K562 (cell line): ENCODE measurements at regions not wholly inside any gene's neighbourhood (a gene's known extent, or its start where the extent isn't known, plus 50 kb on each side); places are given as distances from the start of the nearest gene placed in this dataset.

Source experiments
- CTCF ChIP-seq, 3 experiments: IDR thresholded peaks in 2 of 3; conservative IDR thresholded peaks in 1 of 3; 2 replicates each; pipeline ENCODE4 v1.5.1; 2011 to 2012; ENCODE audit warnings: low read length in 3 of 3, mild to moderate bottlenecking in 3 of 3, control low read depth in 2 of 3, improper control_type of control experiment in 1 of 3, inconsistent platforms in 1 of 3, low read depth in 1 of 3, mixed read lengths in 1 of 3, moderate library complexity in 1 of 3; ENCODE audit not compliant: insufficient read depth in 2 of 3
- RERE ChIP-seq: sonication (generic); formaldehyde crosslinking; IDR thresholded peaks from 2 replicates; pipeline ENCODE4 v1.8.0; 2023; ENCODE audit warnings: missing genetic modification reagents, mild to moderate bottlenecking, borderline replicate concordance

GRCh38 chr2:142536492-142536891 lies 341.0 kb upstream of the KYNU start:
- no peak for TF ChIP-seq RERE (CRISPR knock-in tag)
- no peak for TF ChIP-seq CTCF (IDR thresholded peaks at IDR 0.05 in 2 of 3, conservative IDR thresholded peaks at IDR 0.05 in 1 of 3; ENCODE audit: insufficient read depth in 2 of 3, low read depth in 1 of 3, low read length in 3 of 3)
